GM12872 (cell line): ENCODE measurements at regions not wholly inside any gene's neighbourhood (a gene's known extent, or its start where the extent isn't known, plus 50 kb on each side); places are given as distances from the start of the nearest gene placed in this dataset.

ENCODE experiments used
- CTCF ChIP-seq: IDR thresholded peaks from 3 replicates; pipeline ENCODE4 v1.5.1; 2011; ENCODE audit warnings: low read depth, mild to moderate bottlenecking, low read length, moderate library complexity; ENCODE audit not compliant: insufficient read depth

- TF ChIP-seq CTCF, result no peak
These were observed 179.9 kb upstream of the PRSS58 start for GRCh38 chr7:142437741-142438140.

- TF ChIP-seq CTCF, result no peak
These were observed 178.7 kb upstream of the PRSS58 start for GRCh38 chr7:142436601-142437000.

GRCh38 chr7:142434666-142435167, 176.9 kb upstream of the PRSS58 start:
- TF ChIP-seq CTCF, result no peak

GRCh38 chr7:142432377-142432776, 174.5 kb upstream of the PRSS58 start:
- no peak for TF ChIP-seq CTCF

GRCh38 chr7:142431491-142431890, 173.6 kb upstream of the PRSS58 start:
- no peak for TF ChIP-seq CTCF

GRCh38 chr7:142428094-142428493, 170.2 kb upstream of the PRSS58 start:
- no peak for TF ChIP-seq CTCF

- TF ChIP-seq CTCF, result no peak
These were observed 167.4 kb upstream of the PRSS58 start for GRCh38 chr7:142425281-142425680.

- TF ChIP-seq CTCF, result no peak
These were observed 164.8 kb upstream of the PRSS58 start for GRCh38 chr7:142422621-142423020.
